SJCRH30 (cell line): ENCODE measurements at regions not wholly inside any gene's neighbourhood (a gene's known extent, or its start where the extent isn't known, plus 50 kb on each side); places are given as distances from the start of the nearest gene placed in this dataset.

Experiments used
- DNase-seq, 2 experiments: peaks; one replicate each; pipeline ENCODE4 v3.0.0-alpha.2; 2015 to 2020
- H3K27ac ChIP-seq: fragments of 250-450 bp; sonication (Bioruptor Pico); 2 replicates; pipeline ENCODE4 v1.5.1; 2020; ENCODE audit warnings: mild to moderate bottlenecking, moderate library complexity
- H3K27me3 ChIP-seq: fragments of 250-450 bp; sonication (Bioruptor Pico); 2 replicates; pipeline ENCODE4 v1.5.1; 2020; ENCODE audit warnings: mild to moderate bottlenecking, moderate library complexity
- H3K36me3 ChIP-seq: fragments of 250-450 bp; sonication (Bioruptor Pico); 2 replicates; pipeline ENCODE4 v1.5.1; 2020; ENCODE audit warnings: mild to moderate bottlenecking, moderate library complexity
- H3K4me1 ChIP-seq: fragments of 250-450 bp; sonication (Bioruptor Pico); 2 replicates; pipeline ENCODE4 v1.5.1; 2020; ENCODE audit warnings: mild to moderate bottlenecking, moderate library complexity
- H3K4me3 ChIP-seq: fragments of 250-450 bp; sonication (Bioruptor Pico); 2 replicates; pipeline ENCODE4 v1.5.1; 2020; ENCODE audit warnings: mild to moderate bottlenecking, moderate library complexity
- H3K9me3 ChIP-seq: fragments of 250-450 bp; sonication (Bioruptor Pico); replicated peaks from 2 replicates; pipeline ENCODE4 v1.5.1; 2020; ENCODE audit warnings: mild to moderate bottlenecking, moderate library complexity

GRCh38 chr3:145754605-145755289, 406.2 kb downstream of the PLOD2 start:
- H3K4me3 ChIP-seq, result no peak overlapping the region
- no peaks in the 10 kb centered on the region; the same call in 1 of the 2 replicates for H3K27me3 ChIP-seq
- no peak for DNase-seq
- H3K27ac ChIP-seq, result no peak overlapping the region
- H3K36me3 ChIP-seq, result no peaks in the 10 kb centered on the region
- no peaks in the 10 kb centered on the region; the same call in 1 of the 2 replicates for H3K9me3 ChIP-seq
- no peaks in the 10 kb centered on the region for H3K4me1 ChIP-seq

DNA sequence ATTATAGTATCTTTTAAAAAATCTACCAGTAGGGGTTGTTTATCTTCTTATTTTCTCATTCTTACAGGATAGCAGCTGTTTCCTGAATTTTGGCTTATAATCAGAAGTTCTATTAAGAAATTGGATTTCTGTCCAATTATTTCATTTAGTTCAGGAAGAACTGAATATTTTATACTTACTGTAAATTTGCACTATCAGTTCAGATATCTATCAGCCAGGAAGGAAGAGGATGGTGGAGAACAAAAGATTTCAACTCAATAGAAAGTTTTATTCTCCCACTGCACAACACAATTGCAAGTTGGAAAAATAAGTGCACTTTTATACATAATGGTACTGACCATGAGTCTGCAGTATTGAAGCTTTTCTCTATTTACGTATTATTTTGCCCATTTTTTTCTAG, 400.9 kb downstream of the PLOD2 start:
- H3K4me3 ChIP-seq, result no peak overlapping the region
- no peaks in the 10 kb centered on the region for H3K4me1 ChIP-seq
- H3K9me3 ChIP-seq, result no peaks in the 10 kb centered on the region
- DNase-seq, result no peak
- H3K36me3 ChIP-seq, result no peaks in the 10 kb centered on the region
- no peak overlapping the region for H3K27ac ChIP-seq
- H3K27me3 ChIP-seq, result peaks cover 4% of the 10 kb centered on the region; the same call in 1 of the 2 replicates

DNA sequence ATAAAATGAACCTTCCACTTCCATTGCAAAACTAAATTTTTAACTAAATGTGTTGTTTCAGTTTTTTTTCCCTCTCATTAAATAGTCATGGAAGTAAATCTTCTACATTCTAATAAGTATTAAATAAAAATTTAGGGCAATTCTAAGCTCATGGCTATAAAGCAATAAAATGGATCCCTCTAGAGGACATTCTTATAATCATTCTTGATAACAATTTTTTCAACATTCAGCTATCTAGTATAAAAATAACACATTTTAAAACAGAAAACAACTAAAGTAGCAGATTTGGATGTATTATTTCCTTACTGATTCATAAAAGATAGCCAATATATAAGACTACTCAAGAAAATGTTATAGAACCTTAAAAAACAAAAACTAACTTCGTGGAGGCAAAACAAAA, 393.1 kb downstream of the PLOD2 start:
- DNase-seq, result no peak

GRCh38 chr3:145776782-145777408, 384.1 kb downstream of the PLOD2 start:
- H3K4me3 ChIP-seq, result no peak overlapping the region
- no peaks in the 10 kb centered on the region for H3K4me1 ChIP-seq
- no peaks in the 10 kb centered on the region for H3K27me3 ChIP-seq
- H3K9me3 ChIP-seq, result no peaks in the 10 kb centered on the region
- DNase-seq, result peak; percentile 44 to 77
- no peaks in the 10 kb centered on the region for H3K36me3 ChIP-seq
- no peak overlapping the region for H3K27ac ChIP-seq

More for the DNA sequence above, 393.1 kb downstream of the PLOD2 start:
- Histone ChIP-seq H3K36me3 (no peaks in the 10 kb centered on the region), H3K27ac (no peak overlapping the region), H3K27me3 (peaks cover 4% of the 10 kb centered on the region; the same call in 1 of the 2 replicates), H3K4me1 (no peaks in the 10 kb centered on the region), H3K9me3 (no peaks in the 10 kb centered on the region), H3K4me3 (no peak overlapping the region)

DNA sequence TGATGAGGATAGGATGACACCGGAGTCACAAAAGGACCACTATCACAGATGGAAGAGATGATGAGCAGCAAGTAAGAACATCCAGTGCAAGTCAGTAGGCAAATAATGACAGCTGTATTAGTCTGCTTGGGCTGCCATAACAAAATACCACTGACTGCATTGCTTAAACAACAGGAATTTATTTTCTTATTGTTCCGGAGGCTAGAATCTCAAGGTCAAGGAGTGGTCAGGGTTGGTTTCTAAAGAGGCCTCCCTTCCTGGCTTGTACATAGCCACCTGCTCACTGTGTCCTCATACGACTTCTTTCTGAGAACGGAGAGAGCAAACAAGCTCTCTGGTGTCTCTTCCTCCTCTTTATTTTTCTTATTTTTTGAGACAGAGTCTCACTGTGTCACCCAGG, 380.7 kb downstream of the PLOD2 start:
- H3K4me1 ChIP-seq, result no peaks in the 10 kb centered on the region
- H3K27ac ChIP-seq, result no peak overlapping the region
- H3K27me3 ChIP-seq, result no peaks in the 10 kb centered on the region
- no peaks in the 10 kb centered on the region for H3K36me3 ChIP-seq
- DNase-seq, result no peak
- no peaks in the 10 kb centered on the region for H3K9me3 ChIP-seq
- H3K4me3 ChIP-seq, result no peak overlapping the region

DNA sequence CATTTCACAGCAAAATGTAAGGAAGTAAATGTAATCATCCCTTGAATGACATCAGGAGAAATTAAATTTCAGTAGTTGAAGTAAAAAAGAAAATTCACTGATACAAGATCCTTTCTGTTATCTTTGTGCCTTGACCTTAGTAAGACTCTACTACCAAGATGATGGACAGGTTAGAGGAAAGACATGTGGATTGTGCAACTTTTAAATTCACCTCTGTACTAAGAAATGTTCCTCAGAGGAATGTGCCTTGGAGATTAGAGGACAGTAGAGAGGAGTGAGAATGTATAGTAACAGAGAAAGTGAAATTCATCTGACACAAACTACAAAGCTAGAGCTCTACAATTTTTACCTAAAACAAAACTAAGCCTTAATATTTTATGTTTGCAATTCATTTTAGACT, 375.3 kb downstream of the PLOD2 start:
- no peak overlapping the region for H3K4me3 ChIP-seq
- H3K27me3 ChIP-seq, result no peaks in the 10 kb centered on the region
- no peaks in the 10 kb centered on the region for H3K9me3 ChIP-seq
- DNase-seq, result no peak
- no peaks in the 10 kb centered on the region for H3K36me3 ChIP-seq
- no peak overlapping the region for H3K27ac ChIP-seq
- H3K4me1 ChIP-seq, result no peaks in the 10 kb centered on the region

GRCh38 chr3:145798007-145798406, 363.0 kb downstream of the PLOD2 start:
- Histone ChIP-seq H3K27ac (no peak overlapping the region), H3K4me3 (no peak overlapping the region), H3K27me3 (no peaks in the 10 kb centered on the region), H3K4me1 (no peaks in the 10 kb centered on the region), H3K9me3 (no peaks in the 10 kb centered on the region), H3K36me3 (no peaks in the 10 kb centered on the region)
- DNase-seq, result no peak

DNA sequence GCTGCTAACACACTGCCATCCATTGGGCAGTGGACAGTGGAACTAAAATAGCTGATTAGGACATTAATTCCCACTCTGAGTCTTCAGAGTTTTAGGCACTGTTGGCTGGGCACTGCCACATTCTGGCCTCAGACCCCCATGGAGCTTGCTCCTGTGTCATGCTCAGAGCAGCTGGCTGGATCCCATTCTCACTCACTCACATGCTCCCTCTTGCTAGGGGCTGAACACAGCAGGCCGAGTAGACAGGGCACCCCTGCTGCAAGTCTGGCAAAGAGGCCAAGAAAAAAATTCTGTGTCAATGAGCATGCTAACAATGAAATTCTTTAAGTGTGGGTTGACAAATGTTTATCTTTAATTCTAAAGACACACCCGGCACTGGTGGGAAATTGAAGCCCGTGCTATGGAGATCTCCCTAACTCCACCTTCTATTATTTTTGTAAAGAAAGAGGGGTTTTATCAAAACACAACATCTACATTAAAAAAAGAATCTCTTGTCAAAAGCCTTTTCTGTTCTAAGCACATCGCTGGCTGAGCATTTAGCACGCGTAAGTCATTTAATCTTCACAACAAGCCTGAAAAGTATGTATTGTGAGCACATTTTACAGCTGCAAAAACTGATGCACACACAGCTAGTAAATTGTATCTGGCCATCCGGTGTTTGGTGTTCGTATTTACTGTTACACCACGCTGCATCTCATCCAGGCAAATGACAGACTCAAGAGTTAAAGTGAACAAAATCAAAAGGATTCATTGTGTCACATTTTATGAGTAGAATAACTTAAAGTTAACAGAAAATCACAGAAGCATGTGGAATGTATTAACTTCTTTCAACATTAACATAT, 362.1 kb downstream of the PLOD2 start:
- DNase-seq, result peak in 1 of 2 experiments; percentile 4

DNA sequence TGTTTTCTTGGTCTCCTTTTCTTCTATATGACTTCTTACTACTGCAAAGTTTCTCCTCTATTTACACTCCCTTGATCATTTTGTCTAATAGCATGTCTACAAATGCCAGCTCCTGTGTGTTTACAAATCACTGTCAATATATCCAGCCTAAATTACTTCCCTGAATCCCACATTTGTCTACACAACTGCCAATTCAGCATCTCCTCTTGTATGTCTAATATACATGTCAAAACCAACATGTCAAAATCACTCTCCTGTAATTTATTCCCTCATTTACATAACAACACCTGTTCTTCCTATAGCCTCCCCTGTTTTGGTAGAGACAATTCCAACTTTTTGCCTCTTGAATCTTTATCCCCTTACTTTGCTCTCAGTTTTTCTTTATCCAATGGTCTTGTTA, 359.3 kb downstream of the PLOD2 start:
- no peak for DNase-seq
- Histone ChIP-seq H3K4me1 (no peaks in the 10 kb centered on the region), H3K36me3 (no peaks in the 10 kb centered on the region), H3K9me3 (no peaks in the 10 kb centered on the region), H3K27me3 (no peaks in the 10 kb centered on the region), H3K4me3 (no peak overlapping the region), H3K27ac (no peak overlapping the region)

More for the DNA sequence above, 362.1 kb downstream of the PLOD2 start:
- H3K4me1 ChIP-seq, result no peaks in the 10 kb centered on the region
- H3K9me3 ChIP-seq, result no peaks in the 10 kb centered on the region
- H3K27me3 ChIP-seq, result no peaks in the 10 kb centered on the region
- no peak overlapping the region for H3K27ac ChIP-seq
- no peaks in the 10 kb centered on the region for H3K36me3 ChIP-seq
- no peak overlapping the region for H3K4me3 ChIP-seq

DNA sequence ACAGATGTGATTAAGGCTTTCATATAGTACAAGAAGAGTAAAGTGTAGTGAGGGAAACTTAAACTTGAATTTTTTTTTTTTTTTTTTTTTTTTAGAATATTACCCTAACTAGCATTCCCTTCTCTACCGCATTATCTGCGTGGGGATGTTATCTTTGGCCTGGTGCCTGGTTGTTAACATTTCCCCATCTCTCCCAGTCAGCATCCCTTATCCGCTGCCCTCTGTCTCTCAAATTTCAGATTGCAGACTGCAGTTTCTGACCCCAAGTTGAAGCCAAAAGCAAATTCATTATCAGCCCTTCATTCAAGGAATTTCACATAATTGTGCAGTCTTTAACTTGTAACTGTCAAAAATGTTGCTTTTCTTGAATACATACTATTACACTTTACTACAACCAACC, 353.0 kb downstream of the PLOD2 start:
- H3K36me3 ChIP-seq, result no peaks in the 10 kb centered on the region
- DNase-seq, result peak; percentile 13 to 34

GRCh38 chr3:145812391-145812790, 348.6 kb downstream of the PLOD2 start:
- H3K4me1 ChIP-seq, result no peaks in the 10 kb centered on the region
- H3K4me3 ChIP-seq, result no peak overlapping the region
- H3K27ac ChIP-seq, result no peak overlapping the region
- no peaks in the 10 kb centered on the region for H3K36me3 ChIP-seq
- DNase-seq, result no peak
- no peaks in the 10 kb centered on the region for H3K27me3 ChIP-seq
- no peaks in the 10 kb centered on the region for H3K9me3 ChIP-seq

More for the DNA sequence above, 353.0 kb downstream of the PLOD2 start:
- Histone ChIP-seq H3K4me3 (no peak overlapping the region), H3K4me1 (no peaks in the 10 kb centered on the region), H3K27ac (no peak overlapping the region), H3K27me3 (no peaks in the 10 kb centered on the region), H3K9me3 (no peaks in the 10 kb centered on the region)

- no peaks in the 10 kb centered on the region for H3K36me3 ChIP-seq
- H3K27me3 ChIP-seq, result no peaks in the 10 kb centered on the region
- no peak overlapping the region for H3K27ac ChIP-seq
- H3K9me3 ChIP-seq, result no peaks in the 10 kb centered on the region
- no peak overlapping the region for H3K4me3 ChIP-seq
- peak in 1 of 2 experiments; percentile 13 for DNase-seq
- no peaks in the 10 kb centered on the region for H3K4me1 ChIP-seq
Observed at GRCh38 chr3:145815707-145816413, 345.1 kb downstream of the PLOD2 start.

DNA sequence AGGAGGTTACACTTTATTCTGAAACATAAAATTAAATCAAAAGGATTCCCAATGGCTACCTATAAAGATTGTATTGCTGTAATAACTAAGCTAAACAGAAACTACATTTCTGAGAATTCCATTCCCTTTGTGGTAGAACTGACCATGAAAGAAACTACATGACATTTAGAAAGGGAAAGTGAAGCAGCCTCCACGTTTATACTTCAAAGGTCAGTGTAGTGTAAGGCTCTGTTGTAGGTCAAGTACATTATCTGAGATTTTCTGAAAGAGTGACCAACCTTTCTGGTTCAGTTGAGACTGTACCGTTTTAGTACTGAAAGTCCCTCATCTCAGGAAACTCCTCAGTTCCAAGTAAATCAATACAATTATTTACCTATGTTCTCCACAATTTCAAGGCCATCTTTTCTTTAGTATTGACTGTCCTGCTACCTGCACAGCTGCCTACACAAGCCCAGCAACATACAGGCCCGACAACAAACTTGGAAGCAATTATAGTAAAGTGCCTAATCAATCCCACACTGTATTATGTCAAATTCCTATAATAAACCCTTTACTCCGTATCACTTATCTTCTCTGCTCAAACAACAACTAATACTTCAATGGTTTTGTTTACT, 343.0 kb downstream of the PLOD2 start:
- H3K9me3 ChIP-seq, result no peaks in the 10 kb centered on the region
- DNase-seq, result no peak
- no peaks in the 10 kb centered on the region for H3K27me3 ChIP-seq
- H3K4me3 ChIP-seq, result no peak overlapping the region
- no peaks in the 10 kb centered on the region for H3K36me3 ChIP-seq
- H3K27ac ChIP-seq, result no peak overlapping the region
- H3K4me1 ChIP-seq, result no peaks in the 10 kb centered on the region

- Histone ChIP-seq H3K9me3 (no peaks in the 10 kb centered on the region), H3K36me3 (no peaks in the 10 kb centered on the region), H3K4me1 (no peaks in the 10 kb centered on the region), H3K27ac (no peak overlapping the region), H3K27me3 (no peaks in the 10 kb centered on the region), H3K4me3 (no peak overlapping the region)
- DNase-seq, result no peak
Observed at GRCh38 chr3:145820170-145820569, 340.8 kb downstream of the PLOD2 start.
